K562 (cell line): ENCODE measurements at regions not wholly inside any gene's neighbourhood (a gene's known extent, or its start where the extent isn't known, plus 50 kb on each side); places are given as distances from the start of the nearest gene placed in this dataset.

Source experiments
- IRF2 ChIP-seq: sonication (generic); formaldehyde crosslinking; IDR thresholded peaks from 2 replicates; pipeline ENCODE4 v1.8.1; 2022; ENCODE audit warnings: mild to moderate bottlenecking, missing genetic modification reagents
- KDM1A ChIP-seq, 2 experiments: fragments of 450-650 bp; IDR thresholded peaks; 2 replicates each; pipeline ENCODE4 v1.6.1; 2016; ENCODE audit warnings: mild to moderate bottlenecking in 2 of 2
- KDM4B ChIP-seq, 2 experiments: fragments of 450-650 bp in 1 of 2; sonication (generic) in 1 of 2; IDR thresholded peaks; 2 replicates each; pipeline ENCODE4 v1.6.1; 2016 to 2017; ENCODE audit warnings: borderline replicate concordance in 2 of 2, antibody characterized with exemption in 1 of 2, low read depth in 1 of 2, mild to moderate bottlenecking in 1 of 2
- KHSRP ChIP-seq: fragments of 450-650 bp; IDR thresholded peaks from 2 replicates; pipeline ENCODE4 v1.6.1; 2017
- NBN ChIP-seq: fragments of 450-650 bp; IDR thresholded peaks from 2 replicates; pipeline ENCODE4 v1.6.1; 2016; ENCODE audit warnings: low read depth, mild to moderate bottlenecking
- PHF8 ChIP-seq: fragments of 200-600 bp; sonication (generic); IDR thresholded peaks from 2 replicates; pipeline ENCODE4 v1.6.1; 2012; ENCODE audit warnings: mixed run types, mild to moderate bottlenecking, inconsistent platforms, low read length, moderate library complexity, borderline replicate concordance
- SAP30 ChIP-seq: fragments of 200-600 bp; sonication (generic); IDR thresholded peaks from 2 replicates; pipeline ENCODE4 v1.6.1; 2012; ENCODE audit warnings: borderline replicate concordance, low read depth, mild to moderate bottlenecking, moderate library complexity, low read length, control low read depth, inconsistent platforms; ENCODE audit not compliant: insufficient read depth, poor library complexity, severe bottlenecking
- SMC3 ChIP-seq: conservative IDR thresholded peaks from 2 replicates; pipeline ENCODE4 v1.6.1; 2011; ENCODE audit warnings: low read depth, low read length, improper control_type of control experiment; ENCODE audit not compliant: insufficient read depth
- TBP ChIP-seq: optimal IDR thresholded peaks from 2 replicates; pipeline ENCODE3; 2011; ENCODE audit warnings: low read depth, low read length, improper control_type of control experiment
- TCF7L2 ChIP-seq: fragments of 150-350 bp; IDR thresholded peaks from 2 replicates; pipeline ENCODE4 v1.6.1; 2016; ENCODE audit warnings: low read depth, mild to moderate bottlenecking, low read length, moderate library complexity
- TF ChIP-seq, protein P1 (sequence below), 3 experiments: fragments of 200-800 bp in 1 of 3; sonication (Bioruptor generic) in 1 of 3; sonication (generic) in 1 of 3; formaldehyde crosslinking in 1 of 3; IDR thresholded peaks; 2 replicates each; pipeline versions ENCODE4 v1.6.1 to v1.8.0; 2016 to 2022; ENCODE audit warnings: mild to moderate bottlenecking in 2 of 3, missing compliant biosample characterization in 2 of 3, missing genetic modification characterization in 2 of 3, missing genetic modification reagents in 1 of 3
- TF ChIP-seq, protein P2 (sequence below): sonication (generic); formaldehyde crosslinking; IDR thresholded peaks from 2 replicates; pipeline ENCODE4 v1.8.1; 2023; ENCODE audit warnings: mild to moderate bottlenecking, missing genetic modification reagents

DNA sequence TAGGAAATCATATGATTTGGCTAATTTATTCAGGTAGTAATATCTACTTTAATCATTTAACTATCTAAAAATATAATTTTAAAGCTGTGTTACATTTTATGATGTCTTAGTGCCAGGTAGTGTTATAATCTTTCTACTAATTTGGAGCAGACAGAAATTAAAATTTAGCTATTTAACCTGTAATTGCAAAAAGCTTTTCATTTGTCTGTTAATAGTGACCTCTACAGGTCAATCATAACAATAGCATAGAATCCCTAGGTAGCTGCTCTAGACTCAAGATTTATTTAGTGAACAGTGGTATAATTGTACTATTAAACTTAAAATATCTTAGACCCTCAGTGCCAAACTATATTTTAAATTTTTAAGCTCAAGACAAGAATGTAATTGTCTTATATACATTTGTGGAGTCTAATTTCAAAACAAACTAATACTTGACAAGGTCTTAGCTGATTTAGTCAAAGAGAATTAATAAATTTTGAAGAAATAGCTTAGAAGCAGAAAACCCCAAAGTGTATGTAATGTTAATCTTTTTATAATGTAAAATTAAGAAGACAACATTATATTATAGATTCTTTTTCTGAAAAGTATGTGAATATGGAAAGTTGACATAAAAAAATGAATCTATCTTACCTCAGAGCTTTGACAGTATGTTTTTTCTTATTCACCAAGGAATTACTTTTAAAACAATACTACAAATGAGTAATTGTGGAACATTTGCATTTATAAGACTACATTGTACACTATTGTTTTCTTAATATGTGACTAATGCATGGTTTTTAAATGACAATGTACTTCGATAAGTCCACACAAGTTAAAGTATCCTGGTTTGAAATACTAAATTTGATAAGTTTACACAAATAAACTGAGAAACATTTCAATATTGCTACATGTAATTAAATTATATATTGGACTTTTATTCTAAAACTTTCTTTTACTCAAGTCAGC is 64.1 kb upstream of the RNPC3 start:
- TF ChIP-seq KHSRP: no peak
- no peak for TF ChIP-seq SAP30
- TF ChIP-seq, protein P1, sequence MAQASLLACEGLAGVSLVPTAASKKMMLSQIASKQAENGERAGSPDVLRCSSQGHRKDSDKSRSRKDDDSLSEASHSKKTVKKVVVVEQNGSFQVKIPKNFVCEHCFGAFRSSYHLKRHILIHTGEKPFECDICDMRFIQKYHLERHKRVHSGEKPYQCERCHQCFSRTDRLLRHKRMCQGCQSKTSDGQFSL (CRISPR knock-in tag; IDR thresholded peaks at IDR 0.05): no peak
- TF ChIP-seq, protein P1 (tag; IDR thresholded peaks at IDR 0.05): no peak
- TF ChIP-seq KDM4B (IDR thresholded peaks at IDR 0.05; ENCODE audit: borderline replicate concordance in 2 of 2, low read depth in 1 of 2): no peak
- no peak for TF ChIP-seq KDM1A (IDR thresholded peaks at IDR 0.05)
- no peak for TF ChIP-seq IRF2
- TF ChIP-seq, protein P2, sequence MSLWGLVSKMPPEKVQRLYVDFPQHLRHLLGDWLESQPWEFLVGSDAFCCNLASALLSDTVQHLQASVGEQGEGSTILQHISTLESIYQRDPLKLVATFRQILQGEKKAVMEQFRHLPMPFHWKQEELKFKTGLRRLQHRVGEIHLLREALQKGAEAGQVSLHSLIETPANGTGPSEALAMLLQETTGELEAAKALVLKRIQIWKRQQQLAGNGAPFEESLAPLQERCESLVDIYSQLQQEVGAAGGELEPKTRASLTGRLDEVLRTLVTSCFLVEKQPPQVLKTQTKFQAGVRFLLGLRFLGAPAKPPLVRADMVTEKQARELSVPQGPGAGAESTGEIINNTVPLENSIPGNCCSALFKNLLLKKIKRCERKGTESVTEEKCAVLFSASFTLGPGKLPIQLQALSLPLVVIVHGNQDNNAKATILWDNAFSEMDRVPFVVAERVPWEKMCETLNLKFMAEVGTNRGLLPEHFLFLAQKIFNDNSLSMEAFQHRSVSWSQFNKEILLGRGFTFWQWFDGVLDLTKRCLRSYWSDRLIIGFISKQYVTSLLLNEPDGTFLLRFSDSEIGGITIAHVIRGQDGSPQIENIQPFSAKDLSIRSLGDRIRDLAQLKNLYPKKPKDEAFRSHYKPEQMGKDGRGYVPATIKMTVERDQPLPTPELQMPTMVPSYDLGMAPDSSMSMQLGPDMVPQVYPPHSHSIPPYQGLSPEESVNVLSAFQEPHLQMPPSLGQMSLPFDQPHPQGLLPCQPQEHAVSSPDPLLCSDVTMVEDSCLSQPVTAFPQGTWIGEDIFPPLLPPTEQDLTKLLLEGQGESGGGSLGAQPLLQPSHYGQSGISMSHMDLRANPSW (CRISPR knock-in tag): no peak
- no peak for TF ChIP-seq PHF8
- TF ChIP-seq TBP: no peak
- TF ChIP-seq SMC3: no peak
- TF ChIP-seq NBN: no peak
- no peak for TF ChIP-seq TCF7L2
